GM12891 (cell line): ENCODE measurements at regions not wholly inside any gene's neighbourhood (a gene's known extent, or its start where the extent isn't known, plus 50 kb on each side); places are given as distances from the start of the nearest gene placed in this dataset.

Source experiments
- DNase-seq: peaks from one replicate; pipeline ENCODE4 v3.0.0; 2011; ENCODE audit warnings: low spot score; ENCODE audit not compliant: insufficient read length
- FAIRE-seq: peaks from 2 replicates; lab custom pipeline; 2011; peaks lifted over from hg19 to GRCh38; lab: Jason Lieb, UNC
- PAX5 ChIP-seq: IDR thresholded peaks from 2 replicates; pipeline ENCODE4 v1.6.1; 2011; ENCODE audit warnings: low read length, moderate library complexity, mild to moderate bottlenecking; ENCODE audit not compliant: insufficient read depth, severe bottlenecking
- POLR2A ChIP-seq: IDR thresholded peaks from 2 replicates; pipeline ENCODE4 v1.6.1; 2011; ENCODE audit warnings: low read depth, low read length, control low read depth
- POLR2AphosphoS5 ChIP-seq: IDR thresholded peaks from 2 replicates; pipeline ENCODE4 v1.6.1; 2011; ENCODE audit warnings: low read depth, low read length, control low read depth
- POU2F2 ChIP-seq: IDR thresholded peaks from 2 replicates; pipeline ENCODE4 v1.6.1; 2011; ENCODE audit warnings: low read depth, mild to moderate bottlenecking, control low read depth, low read length, moderate library complexity
- SPI1 ChIP-seq: IDR thresholded peaks from 2 replicates; pipeline ENCODE4 v1.6.1; 2011; ENCODE audit warnings: low read depth, low read length, control low read depth
- TAF1 ChIP-seq: IDR thresholded peaks from 2 replicates; pipeline ENCODE4 v1.6.1; 2011; ENCODE audit warnings: low read depth, low read length, control low read depth

GRCh38 chr3:164460851-164461250 lies 617.4 kb downstream of the SI start:
- TF ChIP-seq POLR2A, result no peak
- no peak for TF ChIP-seq PAX5
- TF ChIP-seq POU2F2, result no peak
- no peak for TF ChIP-seq POLR2AphosphoS5
- TF ChIP-seq SPI1, result no peak
- no peak for TF ChIP-seq TAF1
- FAIRE-seq (no peak), DNase-seq (no peak)

- DNase-seq (no peak), FAIRE-seq (no peak)
- TF ChIP-seq POU2F2 (no peak), POLR2AphosphoS5 (no peak), PAX5 (no peak), SPI1 (no peak), TAF1 (no peak), POLR2A (no peak)
Measured at GRCh38 chr3:164459521-164460151, 618.7 kb downstream of the SI start.

DNA sequence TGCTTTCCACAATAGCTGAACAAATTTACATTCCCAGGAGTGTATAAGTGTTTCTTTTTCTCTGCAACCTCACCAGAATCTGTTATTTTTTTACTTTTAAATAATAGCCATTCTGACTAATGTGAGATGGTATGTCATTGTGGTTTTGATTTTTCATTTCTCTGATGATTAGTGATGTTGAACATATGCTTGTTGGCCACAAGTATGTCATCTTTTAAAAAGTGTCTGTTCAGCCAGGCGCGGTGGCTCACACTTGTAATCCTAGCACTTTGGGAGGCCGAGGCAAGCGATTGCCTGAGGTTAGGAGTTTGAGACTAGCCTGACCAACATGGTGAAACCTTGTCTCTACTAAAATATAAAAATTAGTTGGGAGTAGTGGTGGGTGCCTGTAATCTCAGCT lies 619.3 kb downstream of the SI start:
- FAIRE-seq, result no peak
- TF ChIP-seq POLR2AphosphoS5, result no peak
- no peak for TF ChIP-seq SPI1
- TF ChIP-seq POLR2A, result no peak
- no peak for TF ChIP-seq TAF1
- TF ChIP-seq POU2F2, result no peak
- no peak for TF ChIP-seq PAX5
- DNase-seq, result no peak

GRCh38 chr3:164453714-164454113 lies 624.6 kb downstream of the SI start:
- TF ChIP-seq TAF1, result no peak
- no peak for TF ChIP-seq PAX5
- TF ChIP-seq POLR2AphosphoS5, result no peak
- TF ChIP-seq POU2F2, result no peak
- TF ChIP-seq SPI1, result no peak
- TF ChIP-seq POLR2A, result no peak
- FAIRE-seq, result no peak
- DNase-seq, result no peak

DNA sequence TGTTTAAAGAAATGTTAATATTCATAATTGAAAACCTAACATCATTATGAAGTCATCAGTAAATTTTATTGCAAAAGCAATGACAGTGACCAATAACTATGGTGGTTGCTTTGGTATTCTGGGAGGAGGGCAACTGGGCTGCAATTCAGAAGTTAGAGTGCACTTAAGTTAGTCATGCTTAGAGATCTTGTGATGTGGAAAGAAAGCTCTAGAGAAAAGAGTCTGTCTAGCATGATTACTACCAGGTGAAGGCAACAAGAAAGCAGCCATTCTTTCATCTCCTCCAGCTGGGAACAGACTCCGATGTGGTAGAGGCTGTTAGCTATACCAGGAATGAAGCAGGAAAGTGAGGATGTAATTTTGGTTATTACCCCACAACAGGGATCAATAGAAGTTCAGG lies 625.6 kb downstream of the SI start:
- FAIRE-seq (no peak), DNase-seq (no peak)
- TF ChIP-seq POLR2A (no peak), SPI1 (no peak), POU2F2 (no peak), PAX5 (no peak), TAF1 (no peak), POLR2AphosphoS5 (no peak)

DNA sequence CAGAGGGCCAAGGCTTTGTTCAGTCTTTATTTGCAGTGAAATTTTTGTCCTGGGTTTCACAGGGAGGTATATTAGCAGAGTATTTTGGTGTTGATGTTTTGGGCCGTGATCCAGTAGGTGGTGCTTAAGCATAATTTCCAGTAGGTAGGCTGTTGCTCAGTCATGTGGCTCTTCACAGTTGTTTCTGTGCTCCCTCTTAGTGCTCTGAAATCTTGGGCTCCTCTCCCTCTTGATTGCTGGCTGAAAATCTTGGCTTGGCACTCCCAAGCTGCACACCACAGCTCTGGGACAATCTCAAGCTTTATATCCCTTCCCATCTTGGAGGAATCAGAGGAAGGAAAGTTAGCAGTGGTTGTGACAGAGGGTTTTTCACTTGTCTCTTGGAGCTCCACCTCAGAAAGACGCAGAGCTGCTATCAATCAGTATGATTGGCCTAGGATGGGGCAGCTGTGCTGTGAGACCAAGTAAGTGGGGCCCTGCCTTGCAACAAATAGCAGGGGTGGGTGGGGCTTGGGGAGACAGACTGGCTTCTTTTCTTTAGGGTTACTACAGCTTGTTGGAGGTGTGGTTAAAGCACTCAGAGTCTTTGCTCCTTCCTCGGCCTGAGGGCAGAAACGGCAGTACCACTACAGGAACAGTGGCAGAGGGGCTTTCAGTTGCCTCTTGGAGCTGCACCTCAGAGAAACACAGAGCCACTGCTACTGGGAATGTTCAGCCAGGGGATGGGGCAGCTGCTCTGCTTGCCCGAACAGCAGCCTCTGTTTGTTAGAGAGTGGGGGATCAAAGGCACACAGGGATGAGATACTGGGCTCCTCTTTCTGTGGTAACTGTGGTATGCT lies 627.0 kb downstream of the SI start:
- FAIRE-seq (no peak), DNase-seq (no peak)
- TF ChIP-seq POLR2A (no peak), TAF1 (no peak), POU2F2 (no peak), PAX5 (no peak), SPI1 (no peak)

DNA sequence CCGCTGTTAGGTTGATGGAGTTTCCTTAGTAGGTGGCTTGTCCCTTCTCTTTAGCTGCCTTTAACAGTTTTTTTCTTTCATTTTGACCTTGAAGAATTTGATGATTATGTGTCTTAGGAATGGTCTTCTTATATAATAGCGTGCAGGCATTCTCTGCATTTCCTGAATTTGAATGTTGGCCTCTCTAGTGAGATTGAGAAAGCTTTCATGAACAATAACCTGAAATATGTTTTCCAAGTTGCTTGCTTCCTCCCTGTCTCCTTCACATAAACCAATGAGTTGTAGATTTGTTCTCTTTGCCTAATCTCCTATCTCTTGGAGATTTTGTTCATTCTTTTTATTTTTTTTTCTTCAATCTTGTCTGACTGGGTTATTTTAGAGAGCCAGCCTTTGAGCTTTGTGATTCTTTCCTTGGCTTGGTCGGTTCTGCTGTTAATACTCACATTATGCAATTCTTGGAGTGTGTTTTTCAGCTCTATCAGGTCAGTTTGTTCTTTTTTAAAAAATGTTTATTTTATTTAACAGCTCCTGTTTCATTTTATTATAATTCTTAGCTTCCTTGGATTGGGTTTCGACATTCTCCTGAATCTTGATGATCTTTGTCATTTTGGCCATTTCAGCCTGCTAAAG lies 627.9 kb downstream of the SI start:
- DNase-seq, result no peak
- TF ChIP-seq PAX5, result no peak
- TF ChIP-seq TAF1, result no peak
- no peak for TF ChIP-seq POU2F2
- TF ChIP-seq SPI1, result no peak
- no peak for TF ChIP-seq POLR2AphosphoS5
- no peak for TF ChIP-seq POLR2A
- no peak for FAIRE-seq

DNA sequence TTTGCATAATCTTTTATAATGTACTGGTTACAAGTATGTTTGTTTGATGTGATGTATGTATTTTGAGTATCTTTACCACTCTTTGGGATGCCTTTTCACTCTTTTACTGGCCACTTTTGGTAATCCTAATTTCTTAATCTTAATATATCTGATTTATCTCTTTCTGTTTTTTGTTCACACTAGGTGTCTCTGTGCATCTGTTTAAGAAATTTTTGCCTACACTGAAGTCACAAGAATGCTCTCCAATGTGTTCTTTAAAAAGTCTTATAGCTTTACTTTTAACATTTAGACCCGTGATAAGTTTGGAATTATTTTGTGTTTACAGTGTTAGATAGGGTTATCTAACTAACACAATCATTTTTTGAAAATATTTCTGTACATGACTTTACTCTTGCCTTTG lies 659.1 kb downstream of the SI start:
- TF ChIP-seq POU2F2 (no peak), SPI1 (no peak), TAF1 (no peak), PAX5 (no peak), POLR2A (no peak), POLR2AphosphoS5 (no peak)
- DNase-seq, result no peak
- FAIRE-seq, result no peak

DNA sequence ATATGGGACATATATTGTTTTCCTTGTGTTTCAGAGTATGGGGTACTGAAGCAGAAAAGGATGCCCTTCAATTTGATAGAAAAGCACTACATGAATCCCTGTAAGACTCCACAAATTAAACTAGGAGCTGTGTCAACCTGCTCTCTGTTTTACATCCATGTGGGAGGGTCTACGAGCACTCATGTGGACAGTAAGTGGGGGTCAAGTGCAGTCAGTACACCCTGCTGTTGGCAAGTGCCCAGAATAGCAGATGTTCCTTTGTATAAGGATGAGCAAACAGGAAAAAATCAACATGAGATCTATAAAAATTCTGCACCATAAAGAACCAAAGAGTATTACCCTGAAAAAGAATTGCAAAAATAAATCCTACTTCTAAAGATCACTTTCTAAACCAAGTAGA lies 659.9 kb downstream of the SI start:
- no peak for TF ChIP-seq PAX5
- TF ChIP-seq POU2F2, result no peak
- no peak for TF ChIP-seq POLR2A
- no peak for TF ChIP-seq TAF1
- TF ChIP-seq SPI1, result no peak
- no peak for TF ChIP-seq POLR2AphosphoS5
- no peak for DNase-seq
- no peak for FAIRE-seq

- DNase-seq (no peak), FAIRE-seq (no peak)
- TF ChIP-seq SPI1 (no peak), POLR2A (no peak), TAF1 (no peak), POU2F2 (no peak), PAX5 (no peak), POLR2AphosphoS5 (no peak)
Measured at GRCh38 chr3:164417955-164418354, 660.3 kb downstream of the SI start.
